GM23338 (cell line): ENCODE measurements at regions not wholly inside any gene's neighbourhood (a gene's known extent, or its start where the extent isn't known, plus 50 kb on each side); places are given as distances from the start of the nearest gene placed in this dataset.

ENCODE experiments used
- ATAC-seq: fragments of 200-7000 bp; cut with Tn5 transposase; 3 replicates; pipeline ENCODE4 v1.9.1; 2020
- DNase-seq: peaks from one replicate; pipeline ENCODE4 v3.0.0-alpha.2; 2015; ENCODE audit warnings: low spot score
- H2AFZ ChIP-seq: fragments of 200-600 bp; sonication (generic); 2 replicates; pipeline ENCODE4 v1.8.0; 2016; ENCODE audit warnings: antibody characterized with exemption, mild to moderate bottlenecking, moderate library complexity
- H3F3A ChIP-seq: fragments of 200-600 bp; sonication (generic); replicated peaks from 2 replicates; pipeline ENCODE4 v1.8.0; 2017; ENCODE audit warnings: antibody characterized with exemption, mixed run types, low read depth
- H3K27ac ChIP-seq: fragments of 200-600 bp; sonication (generic); 2 replicates; pipeline ENCODE4 v1.6.1; 2016; ENCODE audit warnings: low read depth
- H3K27me3 ChIP-seq: fragments of 200-600 bp; sonication (generic); 2 replicates; pipeline ENCODE4 v1.8.0; 2016; ENCODE audit warnings: mild to moderate bottlenecking, mixed run types, moderate library complexity; ENCODE audit not compliant: insufficient read depth
- H3K36me3 ChIP-seq: fragments of 200-600 bp; sonication (generic); 2 replicates; pipeline ENCODE4 v1.8.0; 2016; ENCODE audit warnings: mild to moderate bottlenecking; ENCODE audit not compliant: insufficient read depth
- H3K4me1 ChIP-seq: fragments of 200-600 bp; sonication (generic); 2 replicates; pipeline ENCODE4 v1.8.0; 2016; ENCODE audit warnings: mild to moderate bottlenecking, moderate library complexity; ENCODE audit not compliant: insufficient read depth
- H3K4me2 ChIP-seq: fragments of 200-600 bp; sonication (generic); 2 replicates; pipeline ENCODE4 v1.7.1; 2017; ENCODE audit warnings: mixed run types
- H3K4me3 ChIP-seq: fragments of 200-600 bp; sonication (generic); 2 replicates; pipeline ENCODE4 v1.6.1; 2016; ENCODE audit warnings: mixed run types
- H3K79me2 ChIP-seq: fragments of 200-600 bp; sonication (generic); replicated peaks from 2 replicates; pipeline ENCODE4 v1.8.0; 2017; ENCODE audit warnings: mild to moderate bottlenecking; ENCODE audit not compliant: insufficient read depth
- H3K9me2 ChIP-seq: fragments of 200-600 bp; sonication (generic); 2 replicates; pipeline ENCODE4 v1.8.0; 2017; ENCODE audit not compliant: insufficient read depth
- H4K20me1 ChIP-seq: fragments of 200-600 bp; sonication (generic); replicated peaks from 2 replicates; pipeline ENCODE4 v1.8.0; 2017; ENCODE audit warnings: mild to moderate bottlenecking; ENCODE audit not compliant: insufficient read depth
- H3K27ac Mint-ChIP-seq: 2 replicates; pipeline ENCODE4 v1.8.0; 2020; ENCODE audit warnings: inconsistent platforms, mild to moderate bottlenecking, moderate library complexity, mixed read lengths
- H3K27me3 Mint-ChIP-seq: 3 replicates; pipeline ENCODE4 v1.8.0; 2022; ENCODE audit warnings: low read depth, mild to moderate bottlenecking, moderate library complexity, mixed read lengths, inconsistent platforms; ENCODE audit not compliant: insufficient read depth, poor library complexity
- H3K36me3 Mint-ChIP-seq: 3 replicates; pipeline ENCODE4 v1.8.0; 2021; ENCODE audit warnings: low read depth, mild to moderate bottlenecking, inconsistent platforms, moderate library complexity, mixed read lengths
- H3K4me1 Mint-ChIP-seq: 3 replicates; pipeline ENCODE4 v1.8.0; 2020; ENCODE audit warnings: mild to moderate bottlenecking, inconsistent platforms, mixed read lengths
- H3K4me3 Mint-ChIP-seq: 3 replicates; pipeline ENCODE4 v1.8.0; 2021; ENCODE audit warnings: moderate library complexity, mild to moderate bottlenecking, inconsistent platforms, mixed read lengths
- H3K9me3 Mint-ChIP-seq: 3 replicates; pipeline ENCODE4 v1.8.0; 2020; ENCODE audit warnings: moderate library complexity, mild to moderate bottlenecking, inconsistent platforms, mixed read lengths
- CREB1 ChIP-seq: fragments of 250-450 bp; sonication (Bioruptor Pico); IDR thresholded peaks from 2 replicates; pipeline ENCODE4 v1.5.0; 2020; ENCODE audit warnings: low read depth, mild to moderate bottlenecking, moderate library complexity
- CTCF ChIP-seq, 2 experiments: fragments of 200-600 bp in 1 of 2; sonication (generic) in 1 of 2; conservative IDR thresholded peaks; 2 replicates each; pipeline versions ENCODE4 v1.5.1 to v1.6.1; 2016 to 2017; ENCODE audit warnings: antibody characterized with exemption in 2 of 2, low read depth in 2 of 2, mild to moderate bottlenecking in 2 of 2, moderate library complexity in 1 of 2
- ETS1 ChIP-seq: IDR thresholded peaks from 2 replicates; pipeline ENCODE4 v1.6.1; 2016; ENCODE audit warnings: antibody characterized with exemption
- EZH2 ChIP-seq: fragments of 200-600 bp; sonication (generic); IDR thresholded peaks from one replicate; pipeline ENCODE4 v1.8.0; 2017; ENCODE audit warnings: antibody characterized with exemption, mild to moderate bottlenecking, low read depth; ENCODE audit not compliant: unreplicated experiment
- EZH2phosphoT487 ChIP-seq: fragments of 200-600 bp; sonication (generic); IDR thresholded peaks from one replicate; pipeline ENCODE4 v1.8.1; 2018; ENCODE audit warnings: antibody characterized with exemption; ENCODE audit not compliant: unreplicated experiment
- NANOG ChIP-seq: IDR thresholded peaks from 2 replicates; pipeline ENCODE4 v1.6.1; 2016; ENCODE audit warnings: antibody characterized with exemption, borderline replicate concordance
- POLR2AphosphoS5 ChIP-seq: IDR thresholded peaks from 2 replicates; pipeline ENCODE4 v1.6.1; 2016; ENCODE audit warnings: antibody characterized with exemption, low read depth
- REST ChIP-seq: IDR thresholded peaks from one replicate; pipeline ENCODE4 v1.6.1; 2018; ENCODE audit warnings: antibody characterized with exemption; ENCODE audit not compliant: unreplicated experiment
- STAT1 ChIP-seq: IDR thresholded peaks from one replicate; pipeline ENCODE4 v1.6.1; 2016; ENCODE audit warnings: antibody characterized with exemption; ENCODE audit not compliant: unreplicated experiment
- ZNF462 ChIP-seq: fragments of 250-450 bp; sonication (Bioruptor Pico); IDR thresholded peaks from 2 replicates; pipeline ENCODE4 v1.5.0; 2020; ENCODE audit warnings: mild to moderate bottlenecking, moderate library complexity

- DNase-seq = no peak
- Histone ChIP-seq H3F3A (no peaks in the 10 kb centered on the region), H3K36me3 (no peaks in the 10 kb centered on the region), H4K20me1 (no peaks in the 10 kb centered on the region), H3K9me2 (no peaks in the 10 kb centered on the region), H3K4me3 (no peak overlapping the region), H3K27me3 (no peaks in the 10 kb centered on the region), H2AFZ (no peak overlapping the region), H3K27ac (no peak overlapping the region), H3K4me2 (no peak overlapping the region), H3K79me2 (no peaks in the 10 kb centered on the region), H3K4me1 (no peaks in the 10 kb centered on the region)
- Mint-ChIP-seq H3K4me1 (no peaks in the 10 kb centered on the region), H3K9me3 (peaks cover 54% of the 10 kb centered on the region), H3K27me3 (peaks cover 1% of the 10 kb centered on the region), H3K36me3 (no peaks in the 10 kb centered on the region), H3K4me3 (no peak overlapping the region), H3K27ac (no peak overlapping the region)
- no peak for ATAC-seq
- no peak for TF ChIP-seq POLR2AphosphoS5
- no peak for TF ChIP-seq ZNF462 (CRISPR knock-in tag)
- TF ChIP-seq CTCF (conservative IDR thresholded peaks at IDR 0.05; ENCODE audit: low read depth in 2 of 2) = no peak
- TF ChIP-seq EZH2 = no peak
- no peak for TF ChIP-seq STAT1
- TF ChIP-seq CREB1 (CRISPR knock-in tag) = no peak
- no peak for TF ChIP-seq NANOG
- no peak for TF ChIP-seq ETS1
- no peak for TF ChIP-seq EZH2phosphoT487
- no peak for TF ChIP-seq REST
These were observed 931.9 kb downstream of the DCDC2C start for GRCh38 chr2:4635289-4635688.
